Endodermal cell (in vitro differentiated cells): ENCODE measurements at regions not wholly inside any gene's neighbourhood (a gene's known extent, or its start where the extent isn't known, plus 50 kb on each side); places are given as distances from the start of the nearest gene placed in this dataset.
"Not testable (repeated sequence)": the region's sequence is repeated elsewhere in the genome, so short reads cannot be mapped to it uniquely, and the experiment has no call there.

Experiments used
- DNase-seq: peaks from one replicate; pipeline ENCODE4 v3.0.0-alpha.2; 2017
- H3K27ac ChIP-seq: 2 replicates; pipeline ENCODE4 v1.5.1; 2013; ENCODE audit warnings: mild to moderate bottlenecking, low read depth, low read length, moderate library complexity
- H3K27me3 ChIP-seq: 2 replicates; pipeline ENCODE4 v1.6.1; 2013; ENCODE audit warnings: mild to moderate bottlenecking, low read length, moderate library complexity; ENCODE audit not compliant: insufficient read depth, control insufficient read depth, poor library complexity, severe bottlenecking
- H3K36me3 ChIP-seq: 2 replicates; pipeline ENCODE4 v1.7.0; 2013; ENCODE audit warnings: mild to moderate bottlenecking, low read length, moderate library complexity; ENCODE audit not compliant: control insufficient read depth, insufficient read depth
- H3K4me1 ChIP-seq: one replicate; pipeline ENCODE4 v1.7.0; 2013; ENCODE audit warnings: low read length; ENCODE audit not compliant: control insufficient read depth, insufficient read depth
- H3K4me3 ChIP-seq: 2 replicates; pipeline ENCODE4 v1.5.1; 2013; ENCODE audit warnings: mild to moderate bottlenecking, low read length, moderate library complexity
- H3K9ac ChIP-seq: 2 replicates; pipeline ENCODE4 v1.6.1; 2013; ENCODE audit warnings: mild to moderate bottlenecking, low read length, moderate library complexity; ENCODE audit not compliant: poor library complexity, severe bottlenecking; ENCODE audit errors: extremely low read depth
- H3K9me3 ChIP-seq: 2 replicates; pipeline ENCODE4 v1.6.1; 2013; ENCODE audit warnings: mild to moderate bottlenecking, low read length, moderate library complexity; ENCODE audit not compliant: control insufficient read depth
- H3K27ac Mint-ChIP-seq: 2 replicates; pipeline ENCODE4 v1.8.0; 2020; ENCODE audit warnings: mixed read lengths
- H3K27me3 Mint-ChIP-seq: 2 replicates; pipeline ENCODE4 v1.8.0; 2021; ENCODE audit warnings: mild to moderate bottlenecking, mixed read lengths; ENCODE audit not compliant: insufficient read depth
- H3K36me3 Mint-ChIP-seq: 2 replicates; pipeline ENCODE4 v1.8.0; 2020; ENCODE audit warnings: low read depth, mixed read lengths
- H3K4me1 Mint-ChIP-seq: 2 replicates; pipeline ENCODE4 v1.8.0; 2020; ENCODE audit warnings: mixed read lengths
- H3K4me3 Mint-ChIP-seq: 2 replicates; pipeline ENCODE4 v1.8.0; 2020; ENCODE audit warnings: mild to moderate bottlenecking, moderate library complexity, mixed read lengths
- H3K9me3 Mint-ChIP-seq: 2 replicates; pipeline ENCODE4 v1.8.0; 2020; ENCODE audit warnings: mild to moderate bottlenecking, mixed read lengths
- CTCF ChIP-seq: fragments of 200-600 bp; sonication (generic); conservative IDR thresholded peaks from 2 replicates; pipeline ENCODE4 v1.5.0; 2021; ENCODE audit warnings: antibody characterized with exemption, mild to moderate bottlenecking
- WGBS, 2 experiments: methylation state at CpG; one replicate each; pipeline versions ENCODE4 v1.1.5 to v1.1.7; 2013; ENCODE audit warnings: missing lambda C conversion rate in 2 of 2, mixed read lengths in 1 of 2; ENCODE audit not compliant: insufficient coverage in 1 of 2, insufficient read length in 1 of 2; 5-methylcytosine and 5-hydroxymethylcytosine counted together

- peak overlapping the region; percentile 12 for H3K27ac ChIP-seq
- no peak for TF ChIP-seq CTCF
- DNase-seq = no peak
- H3K27me3 ChIP-seq = no peaks in the 10 kb centered on the region
- H3K36me3 ChIP-seq = no peaks in the 10 kb centered on the region
- Mint-ChIP-seq H3K36me3 (peaks cover 3% of the 10 kb centered on the region), H3K4me3 (no peak overlapping the region), H3K4me1 (no peaks in the 10 kb centered on the region), H3K9me3 (peaks cover 3% of the 10 kb centered on the region), H3K27me3 (no peaks in the 10 kb centered on the region), H3K27ac (no peak overlapping the region)
- H3K4me1 ChIP-seq = no peaks in the 10 kb centered on the region
- H3K9me3 ChIP-seq = no peaks in the 10 kb centered on the region
- no peak overlapping the region for H3K9ac ChIP-seq
- no peak overlapping the region for H3K4me3 ChIP-seq
Measured at GRCh38 chr7:16369855-16370254, 51.5 kb downstream of the CRPPA start.

- H3K27ac ChIP-seq = peak overlapping the region; percentile 12
- H3K9ac ChIP-seq, H3K4me1 Mint-ChIP-seq, H3K9me3 ChIP-seq, H3K36me3 ChIP-seq, H3K27me3 Mint-ChIP-seq, H3K27me3 ChIP-seq, H3K4me1 ChIP-seq, H3K36me3 Mint-ChIP-seq, H3K9me3 Mint-ChIP-seq, H3K27ac Mint-ChIP-seq, H3K4me3 ChIP-seq, DNase-seq, H3K4me3 Mint-ChIP-seq: not testable (repeated sequence)
- 100% methylated on average over 1 of the region's 2 CpGs; no CpG with 5 or more reads in 1 of the 2 experiments for whole genome bisulfite sequencing, 2 experiments
Measured at GRCh38 chr7:16369309-16369708, 52.0 kb downstream of the CRPPA start.

- no peak overlapping the region for H3K9ac ChIP-seq
- Mint-ChIP-seq H3K36me3 (peaks cover 3% of the 10 kb centered on the region), H3K9me3 (peaks cover 3% of the 10 kb centered on the region), H3K27me3 (no peaks in the 10 kb centered on the region), H3K4me1 (no peaks in the 10 kb centered on the region), H3K4me3 (no peak overlapping the region), H3K27ac (no peak overlapping the region)
- H3K4me1 ChIP-seq = no peaks in the 10 kb centered on the region
- H3K9me3 ChIP-seq = no peaks in the 10 kb centered on the region
- H3K27ac ChIP-seq = no peak overlapping the region
- H3K36me3 ChIP-seq = no peaks in the 10 kb centered on the region
- H3K4me3 ChIP-seq = no peak overlapping the region
- H3K27me3 ChIP-seq = no peaks in the 10 kb centered on the region
- no peak for DNase-seq
- WGBS, 2 experiments = 93% methylated on average over 3 of the region's 3 CpGs; no CpG with 5 or more reads in 1 of the 2 experiments
- TF ChIP-seq CTCF = no peak
Measured at GRCh38 chr7:16368885-16369284, 52.5 kb downstream of the CRPPA start.

- Mint-ChIP-seq H3K36me3 (peaks cover 2% of the 10 kb centered on the region), H3K27ac (no peak overlapping the region)
Measured at GRCh38 chr7:16367115-16367514, 54.2 kb downstream of the CRPPA start.

More at GRCh38 chr7:16367115-16367514, 54.2 kb downstream of the CRPPA start:
- no peaks in the 10 kb centered on the region for H3K27me3 ChIP-seq
- no peak overlapping the region for H3K4me3 ChIP-seq
- Mint-ChIP-seq H3K4me1 (no peaks in the 10 kb centered on the region), H3K27me3 (no peaks in the 10 kb centered on the region), H3K9me3 (peaks cover 3% of the 10 kb centered on the region), H3K4me3 (no peak overlapping the region)
- no peak overlapping the region for H3K9ac ChIP-seq
- H3K4me1 ChIP-seq = no peaks in the 10 kb centered on the region
- no peak for DNase-seq
- 88% methylated on average over 1 of the region's 1 CpG; no CpG with 5 or more reads in 1 of the 2 experiments for WGBS, 2 experiments
- H3K36me3 ChIP-seq = no peaks in the 10 kb centered on the region
- H3K27ac ChIP-seq = no peak overlapping the region
- no peak for TF ChIP-seq CTCF
- no peaks in the 10 kb centered on the region for H3K9me3 ChIP-seq
